Suprapubic skin (tissue), 4 donors: ENCODE measurements at regions not wholly inside any gene's neighbourhood (a gene's known extent, or its start where the extent isn't known, plus 50 kb on each side); places are given as distances from the start of the nearest gene placed in this dataset.
A peak's percentile ranks its signal among the peaks of the same experiment; 100 is the strongest.

Experiments used
- DNase-seq, 2 donors: peaks; one replicate each; pipeline ENCODE4 v3.0.0-alpha.2; 2019; ENCODE audit warnings: low spot score in 2 of 2
- H3K27ac ChIP-seq: fragments of 200-600 bp; sonication (generic); one replicate; pipeline ENCODE4 v1.5.1; 2019
- H3K27me3 ChIP-seq: fragments of 200-600 bp; sonication (generic); one replicate; pipeline ENCODE4 v1.5.1; 2019
- H3K36me3 ChIP-seq: fragments of 200-600 bp; sonication (generic); one replicate; pipeline ENCODE4 v1.5.1; 2019
- H3K4me1 ChIP-seq: fragments of 200-600 bp; sonication (generic); one replicate; pipeline ENCODE4 v1.5.1; 2019
- H3K4me3 ChIP-seq: fragments of 200-600 bp; sonication (generic); one replicate; pipeline ENCODE4 v1.5.1; 2019; ENCODE audit warnings: mild to moderate bottlenecking
- H3K9me3 ChIP-seq: fragments of 200-600 bp; sonication (generic); one replicate; pipeline ENCODE4 v1.5.1; 2019
- CTCF ChIP-seq, 2 donors: fragments of 200-600 bp in 1 of 2; fragments of 450-650 bp in 1 of 2; sonication (generic) in 1 of 2; IDR thresholded peaks; one replicate each; pipeline ENCODE4 v1.5.1; 2016 to 2019; ENCODE audit warnings: antibody characterized with exemption in 2 of 2, mild to moderate bottlenecking in 1 of 2, moderate library complexity in 1 of 2
- EP300 ChIP-seq: sonication (generic); formaldehyde crosslinking; IDR thresholded peaks from one replicate; pipeline ENCODE4 v1.6.1; 2017; ENCODE audit warnings: antibody characterized with exemption
- POLR2A ChIP-seq, 2 donors: fragments of 450-650 bp; IDR thresholded peaks; one replicate each; pipeline ENCODE4 v1.6.1; 2017; ENCODE audit warnings: antibody characterized with exemption in 2 of 2, mild to moderate bottlenecking in 2 of 2, moderate library complexity in 2 of 2
- POLR2AphosphoS5 ChIP-seq, 3 donors: sonication (generic); formaldehyde crosslinking; IDR thresholded peaks; one replicate each; pipeline ENCODE4 v1.6.1; 2017; ENCODE audit warnings: antibody characterized with exemption in 3 of 3
- WGBS: methylation state at CpG from one replicate; pipeline ENCODE4 v1.1.5; 2018; 5-methylcytosine and 5-hydroxymethylcytosine counted together

GRCh38 chr5:1641041-1641440 is 117.3 kb upstream of the LPCAT1 start:
- H3K27ac ChIP-seq = no peak overlapping the region
- H3K36me3 ChIP-seq = no peaks in the 10 kb centered on the region
- peaks cover 16% of the 10 kb centered on the region for H3K4me1 ChIP-seq
- DNase-seq = peak in 1 of 2 donors; percentile 48
- no peak overlapping the region for H3K4me3 ChIP-seq
- TF ChIP-seq EP300 (no peak), CTCF (IDR thresholded peaks at IDR 0.05) (no peak), POLR2AphosphoS5 (IDR thresholded peaks at IDR 0.05) (no peak), POLR2A (IDR thresholded peaks at IDR 0.05) (no peak)
- WGBS = 88% methylated on average over 15 of the region's 16 CpGs
- no peaks in the 10 kb centered on the region for H3K9me3 ChIP-seq
- H3K27me3 ChIP-seq = peaks cover 27% of the 10 kb centered on the region

GRCh38 chr5:1640421-1640881 is 116.7 kb upstream of the LPCAT1 start:
- no peaks in the 10 kb centered on the region for H3K9me3 ChIP-seq
- TF ChIP-seq EP300 (no peak), POLR2AphosphoS5 (IDR thresholded peaks at IDR 0.05) (no peak), CTCF (IDR thresholded peaks at IDR 0.05) (no peak)

GRCh38 chr5:1639757-1640156 is 116.0 kb upstream of the LPCAT1 start:
- no peak overlapping the region for H3K4me3 ChIP-seq
- H3K27ac ChIP-seq = no peak overlapping the region
- no peaks in the 10 kb centered on the region for H3K36me3 ChIP-seq
- no peaks in the 10 kb centered on the region for H3K9me3 ChIP-seq
- no peak for DNase-seq
- H3K4me1 ChIP-seq = peaks cover 10% of the 10 kb centered on the region
- peaks cover 22% of the 10 kb centered on the region for H3K27me3 ChIP-seq
- 91% methylated on average over 13 of the region's 14 CpGs for WGBS
- no peak for TF ChIP-seq POLR2A (IDR thresholded peaks at IDR 0.05)

More at GRCh38 chr5:1640421-1640881, 116.7 kb upstream of the LPCAT1 start:
- DNase-seq = peak in 1 of 2 donors; percentile 19
- WGBS = 88% methylated on average over 4 of the region's 17 CpGs
- Histone ChIP-seq H3K27me3 (peaks cover 27% of the 10 kb centered on the region), H3K4me3 (no peak overlapping the region), H3K36me3 (no peaks in the 10 kb centered on the region), H3K27ac (no peak overlapping the region), H3K4me1 (peaks cover 16% of the 10 kb centered on the region)

- TF ChIP-seq CTCF (IDR thresholded peaks at IDR 0.05) (no peak), POLR2A (IDR thresholded peaks at IDR 0.05) (no peak), EP300 (no peak), POLR2AphosphoS5 (IDR thresholded peaks at IDR 0.05) (no peak)
- 68% methylated on average over 10 of the region's 23 CpGs for WGBS
- Histone ChIP-seq H3K27me3 (peaks cover 17% of the 10 kb centered on the region), H3K4me1 (peaks cover 15% of the 10 kb centered on the region), H3K27ac (no peak overlapping the region), H3K36me3 (no peaks in the 10 kb centered on the region), H3K4me3 (no peak overlapping the region), H3K9me3 (no peaks in the 10 kb centered on the region)
- DNase-seq = peak in 1 of 2 donors; percentile 62
These were observed 115.1 kb upstream of the LPCAT1 start for GRCh38 chr5:1638658-1639400.

- peaks cover 21% of the 10 kb centered on the region for H3K4me1 ChIP-seq
- 91% methylated on average over 4 of the region's 24 CpGs for WGBS
- H3K9me3 ChIP-seq = no peaks in the 10 kb centered on the region
- peaks cover 7% of the 10 kb centered on the region for H3K27me3 ChIP-seq
- peak in 1 of 2 donors; percentile 67 for DNase-seq
- no peak overlapping the region for H3K27ac ChIP-seq
- TF ChIP-seq CTCF (IDR thresholded peaks at IDR 0.05) (no peak), EP300 (no peak), POLR2AphosphoS5 (IDR thresholded peaks at IDR 0.05) (no peak), POLR2A (IDR thresholded peaks at IDR 0.05) (no peak)
- no peaks in the 10 kb centered on the region for H3K36me3 ChIP-seq
- H3K4me3 ChIP-seq = no peak overlapping the region
These were observed 114.1 kb upstream of the LPCAT1 start for GRCh38 chr5:1637639-1638481.
